IMR-90 (cell line): ENCODE measurements at regions not wholly inside any gene's neighbourhood (a gene's known extent, or its start where the extent isn't known, plus 50 kb on each side); places are given as distances from the start of the nearest gene placed in this dataset.

ENCODE experiments used
- ATAC-seq: fragments of 200-7000 bp; cut with Tn5 transposase; 2 replicates; pipeline ENCODE4 v1.9.1; 2020; ENCODE audit warnings: low read depth, mild to moderate bottlenecking, moderate library complexity
- BruUV-seq: library from RNA; stranded (reverse); fragments of 400-500 nt; replicated peaks from 2 replicates; lab custom pipeline; 2021; lab: Mats Ljungman, UMichigan
- CTCF ChIA-PET: fragments of 300-600 bp; formaldehyde crosslinking; extraction: SDS; loops from one replicate; lab custom pipeline; 2021; ENCODE audit warnings: antibody characterized with exemption; lab: Yijun Ruan, JAX
- POLR2A ChIA-PET: fragments of 300-600 bp; sonication (Branson Sonifier 250); formaldehyde crosslinking; loops from one replicate; lab custom pipeline; 2022; ENCODE audit warnings: antibody characterized with exemption; ENCODE audit not compliant: unreplicated experiment; lab: Charles Lee
- DNase-seq: peaks from one replicate; pipeline ENCODE4 v3.0.0; 2013
- H2AFZ ChIP-seq: replicated peaks from 2 replicates; pipeline ENCODE3; 2013; ENCODE audit warnings: low read length, mild to moderate bottlenecking; ENCODE audit not compliant: poor library complexity
- H2AK5ac ChIP-seq: 2 replicates; pipeline ENCODE4 v1.6.1; 2013; ENCODE audit warnings: low read depth, low read length, inconsistent platforms
- H2AK9ac ChIP-seq: replicated peaks from 2 replicates; pipeline ENCODE3; 2013; ENCODE audit warnings: mild to moderate bottlenecking, low read depth, low read length, moderate library complexity; ENCODE audit not compliant: poor library complexity
- H2BK120ac ChIP-seq: 2 replicates; pipeline ENCODE4 v1.6.1; 2013; ENCODE audit warnings: low read depth, low read length, inconsistent platforms
- H2BK15ac ChIP-seq: 3 replicates; pipeline ENCODE4 v1.6.1; 2013; ENCODE audit warnings: low read depth, low read length, inconsistent platforms
- H2BK20ac ChIP-seq: 2 replicates; pipeline ENCODE4 v1.6.1; 2013; ENCODE audit warnings: low read depth, mild to moderate bottlenecking, inconsistent platforms, low read length, moderate library complexity
- H2BK5ac ChIP-seq: 2 replicates; pipeline ENCODE4 v1.6.1; 2013; ENCODE audit warnings: mild to moderate bottlenecking, low read depth, low read length, inconsistent platforms; ENCODE audit not compliant: poor library complexity, severe bottlenecking
- H3K14ac ChIP-seq: replicated peaks from 2 replicates; pipeline ENCODE4 v1.6.1; 2013; ENCODE audit warnings: low read depth, low read length, inconsistent platforms
- H3K18ac ChIP-seq: 2 replicates; pipeline ENCODE4 v1.6.1; 2013; ENCODE audit warnings: low read depth, low read length, control low read depth
- H3K23ac ChIP-seq: 2 replicates; pipeline ENCODE4 v1.6.1; 2013; ENCODE audit warnings: low read depth, low read length, inconsistent platforms
- H3K27ac ChIP-seq: 2 replicates; pipeline ENCODE4 v1.5.1; 2013; ENCODE audit warnings: mild to moderate bottlenecking, control low read depth, low read length; ENCODE audit not compliant: insufficient read depth
- H3K27me3 ChIP-seq: 2 replicates; pipeline ENCODE4 v1.6.1; 2013; ENCODE audit warnings: low read length; ENCODE audit not compliant: control insufficient read depth, insufficient read depth
- H3K36me3 ChIP-seq: 2 replicates; pipeline ENCODE4 v1.6.1; 2013; ENCODE audit warnings: low read length, mixed read lengths; ENCODE audit not compliant: control insufficient read depth, insufficient read depth
- H3K4ac ChIP-seq: 2 replicates; pipeline ENCODE4 v1.6.1; 2013; ENCODE audit warnings: low read depth, low read length, inconsistent platforms
- H3K4me1 ChIP-seq: 2 replicates; pipeline ENCODE4 v1.6.1; 2013; ENCODE audit warnings: low read length, mixed read lengths; ENCODE audit not compliant: control insufficient read depth, insufficient read depth
- H3K4me2 ChIP-seq: 2 replicates; pipeline ENCODE4 v1.6.1; 2013; ENCODE audit warnings: low read depth, mild to moderate bottlenecking, control low read depth, low read length, moderate library complexity
- H3K4me3 ChIP-seq: 2 replicates; pipeline ENCODE4 v1.5.1; 2013; ENCODE audit warnings: low read depth, mild to moderate bottlenecking, control low read depth, low read length, moderate library complexity; ENCODE audit not compliant: insufficient read depth
- H3K56ac ChIP-seq: 2 replicates; pipeline ENCODE4 v1.6.1; 2013; ENCODE audit warnings: low read length, inconsistent platforms; ENCODE audit not compliant: insufficient read depth; ENCODE audit errors: extremely low read depth
- H3K79me1 ChIP-seq, 2 experiments: 2 replicates each; pipeline ENCODE4 v1.6.1; 2013; ENCODE audit warnings: low read length in 2 of 2, inconsistent platforms in 1 of 2, low read depth in 1 of 2
- H3K9ac ChIP-seq: 2 replicates; pipeline ENCODE4 v1.6.1; 2013; ENCODE audit warnings: low read depth, low read length, control low read depth
- H3K9me1 ChIP-seq: 2 replicates; pipeline ENCODE4 v1.6.1; 2013; ENCODE audit warnings: low read length, inconsistent platforms; ENCODE audit not compliant: insufficient read depth
- H3K9me3 ChIP-seq: 2 replicates; pipeline ENCODE4 v1.6.1; 2013; ENCODE audit warnings: low read length; ENCODE audit not compliant: control insufficient read depth, insufficient read depth
- H4K20me1 ChIP-seq: 2 replicates; pipeline ENCODE4 v1.6.1; 2013; ENCODE audit warnings: low read length, inconsistent platforms; ENCODE audit not compliant: insufficient read depth
- H4K5ac ChIP-seq: 2 replicates; pipeline ENCODE4 v1.6.1; 2013; ENCODE audit warnings: mild to moderate bottlenecking, low read depth, low read length, control low read depth
- H4K8ac ChIP-seq, 2 experiments: 2 replicates each; pipeline ENCODE4 v1.6.1; 2013; ENCODE audit warnings: low read depth in 2 of 2, low read length in 2 of 2, control low read depth in 1 of 2, inconsistent platforms in 1 of 2
- H4K91ac ChIP-seq: 2 replicates; pipeline ENCODE4 v1.6.1; 2013; ENCODE audit warnings: low read depth, low read length, inconsistent platforms; ENCODE audit not compliant: insufficient read depth
- CEBPB ChIP-seq: IDR thresholded peaks from 2 replicates; pipeline ENCODE4 v1.6.1; 2012; ENCODE audit warnings: low read depth, low read length, improper control_type of control experiment
- MAFK ChIP-seq: IDR thresholded peaks from 2 replicates; pipeline ENCODE4 v1.6.1; 2012; ENCODE audit warnings: low read depth, low read length, improper control_type of control experiment
- MXI1 ChIP-seq: IDR thresholded peaks from 2 replicates; pipeline ENCODE4 v1.6.1; 2012; ENCODE audit warnings: low read depth, mild to moderate bottlenecking, low read length, moderate library complexity, borderline replicate concordance
- POLR2A ChIP-seq: IDR thresholded peaks from 2 replicates; pipeline ENCODE4 v1.6.1; 2012; ENCODE audit warnings: mild to moderate bottlenecking, low read depth, low read length
- RCOR1 ChIP-seq: IDR thresholded peaks from 2 replicates; pipeline ENCODE4 v1.6.1; 2012; ENCODE audit warnings: mild to moderate bottlenecking, low read length, improper control_type of control experiment; ENCODE audit not compliant: insufficient replicate concordance
- RFX5 ChIP-seq: IDR thresholded peaks from 2 replicates; pipeline ENCODE4 v1.8.0; 2012; ENCODE audit warnings: low read depth, mild to moderate bottlenecking, low read length, moderate library complexity
- SMC3 ChIP-seq: fragments of 150-350 bp; IDR thresholded peaks from 2 replicates; pipeline ENCODE4 v1.6.1; 2016; ENCODE audit warnings: low read depth, mild to moderate bottlenecking, antibody characterized with exemption, low read length, moderate library complexity
- WGBS, 2 experiments: methylation state at CpG; one replicate each; pipeline versions ENCODE4 v1.1.5 to v1.1.7; 2013; ENCODE audit warnings: missing lambda C conversion rate in 2 of 2; ENCODE audit not compliant: insufficient read length in 1 of 2; ENCODE audit errors: extremely low coverage in 2 of 2; 5-methylcytosine and 5-hydroxymethylcytosine counted together
- dilution Hi-C: fragments of 300-500 bp; cut with HindIII; formaldehyde crosslinking; loops from one replicate; pipeline ENCODE4 v1.14.3; 2018; ENCODE audit warnings: low sequenced_read_pairs; ENCODE audit not compliant: unreplicated experiment
- in situ Hi-C: fragments of 300-500 bp; cut with MboI; formaldehyde crosslinking; loops from 3 replicates; pipeline ENCODE4 v1.14.3; 2019; ENCODE audit warnings: low sequenced_read_pairs, inconsistent platforms, mixed read lengths
- intact Hi-C: fragments of 100-400 bp; cut with micrococcal nuclease; formaldehyde crosslinking; loops from 2 replicates; pipeline ENCODE4 v1.10.0; 2022
- TF ChIP-seq, protein P1 (sequence below): fragments of 150-350 bp; IDR thresholded peaks from 2 replicates; pipeline ENCODE4 v1.6.1; 2017; ENCODE audit warnings: mild to moderate bottlenecking, antibody characterized with exemption, low read length, low read depth

DNA sequence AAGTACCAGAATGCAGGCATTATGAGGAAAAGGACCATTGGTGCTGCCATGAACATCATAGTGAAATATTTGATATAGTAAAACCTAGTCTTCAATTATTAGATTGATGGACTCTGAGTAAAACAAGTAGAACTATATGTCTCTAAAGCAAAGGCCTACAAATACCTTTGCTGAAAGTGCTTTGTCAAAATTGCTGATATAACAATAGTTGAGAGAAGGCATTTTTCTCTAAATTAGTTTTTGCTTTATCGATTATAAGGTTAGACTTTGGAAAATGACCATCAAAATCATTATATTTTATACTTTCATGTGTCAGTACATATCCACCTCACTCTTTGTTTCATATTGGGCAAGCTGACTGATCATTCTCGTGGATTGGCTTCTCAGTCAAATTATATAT lies 836.0 kb upstream of the FBXO33 start:
- Histone ChIP-seq H3K4me3 (no peak overlapping the region), H3K14ac (no peak overlapping the region), H4K91ac (no peak overlapping the region), H2BK5ac (no peak overlapping the region), H3K9ac (no peak overlapping the region), H3K9me1 (no peaks in the 10 kb centered on the region), H2AK5ac (no peak overlapping the region), H3K56ac (no peak overlapping the region), H4K8ac (no peak overlapping the region), H3K27me3 (no peaks in the 10 kb centered on the region), H4K20me1 (no peaks in the 10 kb centered on the region), H4K5ac (no peak overlapping the region), H3K4ac (no peak overlapping the region), H3K4me1 (no peaks in the 10 kb centered on the region), H2AK9ac (no peak overlapping the region), H2BK120ac (no peak overlapping the region), H3K4me2 (no peak overlapping the region), H3K23ac (no peak overlapping the region), H3K27ac (no peak overlapping the region), H3K79me1 (no peaks in the 10 kb centered on the region), H2AFZ (no peak overlapping the region), H3K18ac (no peak overlapping the region), H2BK15ac (no peak overlapping the region), H3K36me3 (no peaks in the 10 kb centered on the region), H2BK20ac (no peak overlapping the region), H3K9me3 (peaks cover 2% of the 10 kb centered on the region; the same call in 1 of the 2 replicates)
- ChIA-PET POLR2A (no interaction called here), CTCF (no interaction called here)
- WGBS, 2 experiments: no CpG with 5 or more reads among the region's 2 CpGs
- DNase-seq (no peak), ATAC-seq (no peak)
- intact Hi-C loops: no loop called here
- no peak for TF ChIP-seq RCOR1
- TF ChIP-seq CEBPB: no peak
- TF ChIP-seq MAFK: 0 out of 2 replicates have a peak, but pooled peaks have one; percentile 10
- TF ChIP-seq SMC3: no peak
- TF ChIP-seq MXI1: no peak
- TF ChIP-seq, protein P1, sequence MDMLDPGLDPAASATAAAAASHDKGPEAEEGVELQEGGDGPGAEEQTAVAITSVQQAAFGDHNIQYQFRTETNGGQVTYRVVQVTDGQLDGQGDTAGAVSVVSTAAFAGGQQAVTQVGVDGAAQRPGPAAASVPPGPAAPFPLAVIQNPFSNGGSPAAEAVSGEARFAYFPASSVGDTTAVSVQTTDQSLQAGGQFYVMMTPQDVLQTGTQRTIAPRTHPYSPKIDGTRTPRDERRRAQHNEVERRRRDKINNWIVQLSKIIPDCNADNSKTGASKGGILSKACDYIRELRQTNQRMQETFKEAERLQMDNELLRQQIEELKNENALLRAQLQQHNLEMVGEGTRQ: no peak
- no peak for TF ChIP-seq RFX5
- no peak for TF ChIP-seq POLR2A
- dilution Hi-C loops: no loop called here
- BruUV-seq: no TSS peak
- in situ Hi-C loops: no loop called here
